ENCODE measurements at regions not wholly inside any gene's neighbourhood (a gene's known extent, or its start where the extent isn't known, plus 50 kb on each side); places are given as distances from the start of the nearest gene placed in this dataset.

DNA sequence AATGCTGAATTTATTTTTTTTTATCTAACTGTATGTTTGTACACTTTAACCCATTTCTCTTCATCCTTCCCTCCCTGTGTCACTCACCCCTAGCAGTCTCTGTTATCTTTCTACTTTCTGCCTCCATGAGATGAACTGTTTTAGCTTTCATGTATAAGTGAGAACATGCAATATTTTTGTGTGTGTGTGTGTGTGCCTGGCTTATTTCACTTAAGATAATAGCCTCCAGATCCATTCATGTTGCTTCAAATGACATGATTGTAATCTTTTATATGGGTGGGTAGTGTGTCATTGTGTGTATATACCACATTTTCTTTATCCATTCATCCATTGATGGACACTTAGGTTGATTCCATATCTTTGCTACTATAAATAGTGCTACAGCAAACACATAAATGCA is 1023.9 kb downstream of the TLE1 start:
- H3K36me3 Mint-ChIP-seq (ENCODE audit: insufficient read depth in 1 of 3, low read depth in 3 of 3): peaks cover 0 to 26% (median 9%) of the 10 kb centered on the region in 3 experiments; a peak in 6 of 7 replicates
- no peak overlapping the region for H3K27ac Mint-ChIP-seq
- Histone ChIP-seq H3K14ac (ENCODE audit: insufficient read depth, low read length) (no peak overlapping the region), H4K8ac (replicated peaks; ENCODE audit: insufficient read length, low read depth, low read length) (no peak overlapping the region), H3K9me3 (ENCODE audit: control insufficient read depth, low read depth, low read length) (no peaks in the 10 kb centered on the region), H2BK15ac (ENCODE audit: low read depth, low read length) (no peak overlapping the region), H3K23me2 (ENCODE audit: insufficient read length, low read depth, low read length, poor library complexity, severe bottlenecking) (no peaks in the 10 kb centered on the region), H3K18ac (ENCODE audit: insufficient read length, low read depth, low read length) (no peak overlapping the region), H3K4ac (ENCODE audit: low read depth, low read length) (no peak overlapping the region), H3K56ac (ENCODE audit: insufficient read length, low read depth, low read length) (no peak overlapping the region), H3K79me2 (ENCODE audit: insufficient read depth, low read length) (no peaks in the 10 kb centered on the region), H3K27me3 (ENCODE audit: insufficient read depth, low read length) (no peaks in the 10 kb centered on the region), H2BK5ac (ENCODE audit: insufficient read length, low read length) (no peak overlapping the region), H3T11ph (ENCODE audit: low read length) (no peak overlapping the region), H2BK12ac (ENCODE audit: insufficient read length, low read depth, low read length) (no peak overlapping the region), H3K79me1 (ENCODE audit: insufficient read depth, low read depth, low read length, poor library complexity, severe bottlenecking) (no peaks in the 10 kb centered on the region), H4K91ac (ENCODE audit: insufficient read length, low read depth, low read length) (no peak overlapping the region), H3K23ac (ENCODE audit: insufficient read length, low read depth, low read length) (no peak overlapping the region), H2AFZ (ENCODE audit: low read length) (no peak overlapping the region), H3K4me1 (ENCODE audit: insufficient read depth, low read length) (no peaks in the 10 kb centered on the region), H4K20me1 (ENCODE audit: control insufficient read depth, insufficient read depth, insufficient read length) (no peaks in the 10 kb centered on the region), H3K9ac (ENCODE audit: extremely low read depth, insufficient read length, low read length) (no peak overlapping the region), H2AK5ac (ENCODE audit: insufficient read length, low read length) (no peak overlapping the region), H3K27ac (ENCODE audit: insufficient read length, low read depth, low read length) (no peak overlapping the region), H3K4me2 (ENCODE audit: insufficient read depth, insufficient read length, low read length) (no peak overlapping the region), H4K5ac (ENCODE audit: insufficient read length, low read depth, low read length) (no peak overlapping the region), H2BK20ac (ENCODE audit: low read depth, low read length, poor library complexity, severe bottlenecking) (no peak overlapping the region), H2BK120ac (ENCODE audit: low read depth, low read length, poor library complexity, severe bottlenecking) (no peak overlapping the region)
- H3K4me1 Mint-ChIP-seq: peaks cover 7 to 9% of the 10 kb centered on the region in 2 experiments; a peak in 3 of 4 replicates
- peaks cover 22 to 25% of the 10 kb centered on the region in 2 experiments for H3K9me3 Mint-ChIP-seq
- H3K27me3 Mint-ChIP-seq (ENCODE audit: low read depth): no peaks in the 10 kb centered on the region; the same call in 1 of the 2 replicates
- no peak for DNase-seq
- H3K4me3 Mint-ChIP-seq: no peak overlapping the region
- TF ChIP-seq, protein P1, sequence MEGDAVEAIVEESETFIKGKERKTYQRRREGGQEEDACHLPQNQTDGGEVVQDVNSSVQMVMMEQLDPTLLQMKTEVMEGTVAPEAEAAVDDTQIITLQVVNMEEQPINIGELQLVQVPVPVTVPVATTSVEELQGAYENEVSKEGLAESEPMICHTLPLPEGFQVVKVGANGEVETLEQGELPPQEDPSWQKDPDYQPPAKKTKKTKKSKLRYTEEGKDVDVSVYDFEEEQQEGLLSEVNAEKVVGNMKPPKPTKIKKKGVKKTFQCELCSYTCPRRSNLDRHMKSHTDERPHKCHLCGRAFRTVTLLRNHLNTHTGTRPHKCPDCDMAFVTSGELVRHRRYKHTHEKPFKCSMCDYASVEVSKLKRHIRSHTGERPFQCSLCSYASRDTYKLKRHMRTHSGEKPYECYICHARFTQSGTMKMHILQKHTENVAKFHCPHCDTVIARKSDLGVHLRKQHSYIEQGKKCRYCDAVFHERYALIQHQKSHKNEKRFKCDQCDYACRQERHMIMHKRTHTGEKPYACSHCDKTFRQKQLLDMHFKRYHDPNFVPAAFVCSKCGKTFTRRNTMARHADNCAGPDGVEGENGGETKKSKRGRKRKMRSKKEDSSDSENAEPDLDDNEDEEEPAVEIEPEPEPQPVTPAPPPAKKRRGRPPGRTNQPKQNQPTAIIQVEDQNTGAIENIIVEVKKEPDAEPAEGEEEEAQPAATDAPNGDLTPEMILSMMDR (conservative IDR thresholded peaks at IDR 0.05): no peak

Measured in H9 (cell line).